H4 (cell line): ENCODE measurements at regions not wholly inside any gene's neighbourhood (a gene's known extent, or its start where the extent isn't known, plus 50 kb on each side); places are given as distances from the start of the nearest gene placed in this dataset.

ENCODE experiments used
- DNase-seq: peaks from one replicate; pipeline ENCODE4 v3.0.0-alpha.2; 2015; ENCODE audit warnings: low spot score

DNA sequence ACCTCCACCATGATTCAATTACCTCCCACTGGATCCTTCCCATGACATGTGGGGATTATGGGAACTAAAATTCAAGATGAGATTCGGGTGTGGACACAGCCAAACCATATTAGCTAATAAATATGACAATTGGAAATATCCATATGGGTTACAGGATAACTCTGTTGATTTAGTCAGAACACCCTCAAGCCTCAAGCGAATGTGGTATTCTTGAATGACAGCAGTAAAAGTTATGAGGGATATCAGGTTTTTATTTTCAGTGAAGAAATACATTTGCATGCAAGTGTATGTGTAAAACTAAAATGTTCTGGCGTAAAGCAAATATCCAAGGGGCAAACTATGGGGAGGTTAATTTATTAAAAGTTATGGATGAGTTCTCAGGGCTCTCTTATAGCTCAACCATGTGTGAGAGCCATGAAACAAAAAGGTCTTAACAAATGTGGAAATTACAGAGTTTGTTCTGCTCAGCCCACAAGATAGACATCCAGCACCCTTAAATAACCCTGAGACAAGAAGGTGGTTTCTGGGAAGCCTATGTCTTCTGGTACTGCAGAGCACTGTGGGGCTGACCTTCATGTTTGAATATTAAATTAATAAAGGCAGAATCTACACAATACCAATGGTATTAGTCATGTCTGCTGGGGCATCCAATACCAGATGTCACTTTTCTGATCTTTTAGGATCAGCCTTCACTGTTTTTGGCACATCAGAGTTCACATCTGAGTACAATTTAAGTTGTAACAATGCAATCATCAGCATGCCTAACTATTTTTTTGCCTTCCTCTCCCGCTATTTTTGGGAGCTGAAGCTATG is 370.5 kb upstream of the RSPO3 start:
- no peak for DNase-seq

DNA sequence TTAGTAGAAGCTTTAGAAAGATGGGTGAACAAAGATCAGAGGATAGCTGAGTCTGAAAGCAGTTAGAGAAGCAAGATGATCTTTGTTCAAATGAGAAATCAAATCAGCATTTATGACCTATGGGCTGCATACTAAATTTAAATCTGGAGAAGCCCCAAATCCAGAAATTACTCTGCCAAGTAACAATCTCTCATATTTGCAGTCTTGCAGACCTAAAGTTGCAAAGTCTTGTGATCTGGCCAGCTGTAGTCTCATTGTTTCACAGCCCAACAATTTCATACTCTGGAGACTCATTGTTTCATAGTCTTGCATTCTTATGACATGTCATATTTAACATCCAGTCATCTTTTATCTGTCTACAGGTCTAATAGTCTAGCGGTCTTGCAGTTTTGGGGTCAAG is 364.9 kb upstream of the RSPO3 start:
- DNase-seq = no peak

DNA sequence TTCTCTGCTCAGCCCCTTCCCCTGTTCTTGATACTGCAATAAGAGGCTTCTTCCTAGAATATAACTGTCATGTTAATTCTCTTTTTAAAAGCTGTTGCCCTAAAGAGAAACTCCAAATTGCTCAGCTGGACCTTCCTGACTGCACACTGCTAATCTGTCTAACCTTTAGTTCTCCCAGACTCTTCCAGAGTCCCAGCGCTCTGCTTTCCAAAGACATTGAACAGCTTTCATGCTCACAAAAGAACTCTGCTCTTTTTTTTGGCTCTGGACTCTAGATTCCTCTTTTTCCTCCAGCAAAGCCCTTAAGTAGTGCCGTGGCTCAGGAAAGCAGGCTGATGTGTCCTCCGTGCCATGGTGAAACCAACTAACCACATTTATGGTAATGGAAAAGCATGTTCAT is 356.6 kb upstream of the RSPO3 start:
- no peak for DNase-seq

DNA sequence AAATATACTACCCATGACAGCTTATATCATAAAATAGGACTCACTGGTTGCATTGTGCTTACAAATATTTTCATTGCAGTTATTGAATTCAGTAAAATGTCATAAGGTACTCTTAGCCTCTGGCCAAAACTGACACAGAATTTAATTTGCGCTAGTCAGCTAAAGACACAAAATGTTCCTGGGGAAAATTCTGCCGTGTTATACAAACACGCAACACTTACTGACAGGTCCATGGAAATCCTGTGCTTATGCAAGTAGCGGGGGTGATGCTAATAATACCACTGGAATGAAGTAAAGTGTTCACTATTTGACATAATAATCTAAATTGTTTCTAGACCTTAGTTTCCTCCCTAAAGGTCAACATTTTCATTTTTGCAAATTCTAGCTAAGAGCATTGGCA is 354.4 kb upstream of the RSPO3 start:
- DNase-seq = no peak

DNA sequence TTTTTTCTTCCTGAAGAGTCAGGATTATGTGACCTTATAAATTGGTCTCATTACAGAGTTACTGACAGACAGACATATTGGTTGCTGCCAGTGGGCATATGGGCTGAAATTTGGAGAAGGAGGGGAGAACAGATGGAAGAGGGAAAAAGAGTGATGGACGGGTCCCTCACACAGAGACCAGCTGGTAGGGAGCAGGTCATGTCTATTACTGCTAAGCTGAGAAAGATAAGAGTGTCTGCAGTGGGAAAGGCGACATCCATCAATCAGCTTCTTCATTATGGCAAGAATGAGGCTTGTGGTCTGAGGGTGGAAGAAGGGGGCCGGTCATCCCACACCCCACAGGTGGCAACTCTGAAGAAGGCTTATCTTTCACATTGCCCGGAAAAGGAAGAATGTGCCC is 353.8 kb upstream of the RSPO3 start:
- DNase-seq = no peak

DNA sequence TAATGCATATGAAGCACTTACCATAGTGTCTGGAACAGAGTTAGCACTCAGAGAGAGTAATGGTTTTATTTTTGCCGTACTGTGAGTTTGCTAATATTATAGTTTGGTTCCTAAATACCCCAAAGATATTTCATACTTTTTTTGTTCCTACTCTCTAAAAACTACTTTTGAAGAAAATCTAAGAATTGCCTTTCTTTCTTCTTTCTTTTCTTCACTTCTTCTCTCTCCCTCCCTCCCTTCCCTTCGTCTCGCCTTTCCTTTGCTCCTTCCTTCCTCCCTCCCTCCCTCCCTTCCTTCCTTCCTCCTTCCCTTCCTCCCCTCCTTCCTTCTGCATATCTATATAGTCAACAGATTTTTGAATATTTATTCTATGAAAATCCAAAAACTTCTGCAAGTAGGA is 351.7 kb upstream of the RSPO3 start:
- no peak for DNase-seq

DNA sequence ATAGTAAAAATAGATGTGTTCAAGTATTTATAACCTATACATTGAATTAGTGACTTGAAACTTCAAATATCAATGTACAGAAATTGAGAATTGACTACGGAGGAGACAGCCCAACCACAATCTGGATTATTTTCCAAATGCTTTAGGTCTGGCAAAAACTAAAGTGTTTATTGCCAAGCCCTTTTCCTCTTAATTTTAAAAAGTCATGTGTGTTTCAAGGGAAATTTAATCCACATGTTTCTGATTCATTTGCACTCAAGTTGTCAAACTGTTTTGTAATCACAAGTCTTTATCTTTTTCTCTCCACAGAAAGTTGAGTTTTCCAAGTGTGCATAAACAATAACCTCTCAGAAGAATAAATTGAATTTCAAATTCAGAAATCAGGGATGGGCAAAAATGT is 350.8 kb upstream of the RSPO3 start:
- DNase-seq = no peak

DNA sequence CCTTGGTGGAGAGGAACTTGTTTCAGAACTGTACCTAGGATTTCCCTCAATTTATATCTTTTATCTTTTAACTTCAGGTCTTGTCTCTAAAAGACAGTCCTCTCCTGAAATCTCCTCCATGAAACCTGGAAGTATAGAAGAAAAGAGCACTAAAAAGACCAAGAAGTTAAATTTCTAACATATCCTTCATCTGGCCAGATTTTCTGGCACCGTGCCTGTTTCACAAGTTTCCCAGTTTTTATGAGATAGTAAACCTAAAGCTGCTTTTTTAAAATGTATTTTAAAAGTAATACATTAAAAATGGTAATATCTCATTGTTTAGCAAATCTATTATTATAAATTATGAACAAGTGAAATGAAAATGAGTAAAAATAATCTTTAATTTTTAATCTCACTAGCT is 348.3 kb upstream of the RSPO3 start:
- DNase-seq = no peak

DNA sequence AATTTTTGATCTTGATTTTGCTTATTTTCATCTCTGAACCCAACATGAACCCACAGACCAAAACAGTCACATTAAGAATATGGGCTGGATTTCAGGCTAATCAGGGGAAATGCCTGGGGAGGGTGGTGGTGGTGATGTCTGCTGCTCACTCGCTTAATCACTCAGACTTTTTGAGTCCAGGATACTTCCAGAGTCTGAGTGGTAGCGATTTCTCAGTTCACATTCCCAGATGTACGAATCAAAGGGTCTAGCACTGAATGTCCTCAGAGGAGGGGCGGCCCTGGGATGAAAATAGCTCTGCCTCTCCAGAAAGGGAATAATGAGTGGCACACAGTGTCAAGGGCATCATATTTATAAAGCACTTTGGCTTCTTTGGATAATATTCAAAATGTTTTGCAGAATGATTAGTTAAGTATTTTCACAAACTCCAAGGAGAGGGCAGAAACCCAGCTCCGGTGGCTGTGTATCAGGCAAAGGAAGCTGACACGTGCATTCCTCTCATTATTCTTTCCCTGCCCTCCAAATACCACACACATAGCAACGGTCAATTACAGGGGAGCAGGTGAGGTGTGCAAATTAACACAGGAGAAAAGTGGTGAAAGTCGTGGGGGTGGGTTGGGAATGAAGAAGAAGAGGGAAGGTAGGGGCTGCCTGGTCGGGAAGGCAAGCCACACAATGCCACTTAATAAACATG is 345.2 kb upstream of the RSPO3 start:
- no peak for DNase-seq

DNA sequence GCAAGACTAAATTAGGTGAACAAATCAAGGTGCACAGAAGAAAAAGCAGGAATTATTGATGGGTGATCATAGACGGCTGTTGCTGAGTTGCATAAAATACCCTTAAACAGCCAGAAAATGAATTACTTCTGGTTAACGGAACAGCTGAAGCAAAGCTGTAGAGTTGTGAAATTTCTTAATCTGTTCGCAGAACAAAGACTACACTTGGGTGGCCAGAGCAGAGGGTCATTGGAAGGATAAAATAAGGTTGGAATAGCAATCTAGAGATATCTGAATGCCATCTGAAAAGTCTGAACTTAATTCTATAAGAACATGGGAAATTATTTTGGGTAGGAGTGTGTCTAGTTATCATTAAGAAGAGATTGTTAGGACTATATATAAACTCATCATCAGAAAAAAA is 339.1 kb upstream of the RSPO3 start:
- DNase-seq = no peak

DNA sequence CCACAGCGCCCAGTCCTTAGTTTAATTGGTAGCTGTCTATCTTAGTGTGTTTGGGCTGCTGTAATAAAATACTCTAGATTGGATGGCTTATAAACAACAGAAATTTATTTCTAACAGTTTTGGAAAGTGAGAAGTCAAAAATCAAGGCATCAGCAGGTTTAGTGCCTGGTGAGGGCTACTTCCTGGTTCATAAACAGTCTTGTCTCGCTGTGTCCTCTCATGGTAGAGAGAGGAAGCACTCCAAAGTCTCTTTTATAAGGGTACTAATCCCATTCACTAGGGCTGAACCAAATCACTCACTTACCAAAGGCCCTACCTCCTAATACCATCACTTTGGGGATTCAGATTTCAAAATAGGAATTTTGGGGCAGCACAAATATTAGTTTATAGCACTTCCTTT is 336.9 kb upstream of the RSPO3 start:
- no peak for DNase-seq

DNA sequence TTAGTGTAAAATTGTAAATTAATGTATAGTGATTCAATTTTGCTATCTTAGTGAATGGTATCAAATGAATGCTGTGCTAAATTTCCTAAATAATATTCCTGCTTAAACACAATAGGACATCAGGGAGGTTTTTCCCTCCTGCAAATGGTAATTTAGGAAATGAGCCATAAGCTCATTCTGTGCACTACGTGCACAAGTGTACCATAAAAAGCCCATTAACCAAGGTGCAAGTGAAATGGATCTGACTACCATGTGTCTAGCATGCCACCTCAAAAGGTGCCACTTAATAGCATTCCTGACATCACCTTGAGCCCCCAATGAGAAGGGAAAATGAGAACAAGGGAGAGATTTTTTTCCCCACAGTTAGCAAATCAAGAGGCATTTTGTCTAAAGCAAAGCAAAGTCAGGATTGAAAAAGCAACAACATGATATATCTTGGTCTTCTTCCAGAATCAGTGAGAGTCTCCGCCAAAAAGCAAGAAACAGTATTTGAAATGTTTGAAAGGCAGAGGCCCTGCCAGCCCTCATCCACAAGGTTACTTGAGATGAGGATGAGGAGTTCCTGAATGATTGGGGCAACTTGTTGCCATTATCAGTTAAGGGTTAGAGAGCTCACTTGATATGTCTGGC is 334.2 kb upstream of the RSPO3 start:
- no peak for DNase-seq

DNA sequence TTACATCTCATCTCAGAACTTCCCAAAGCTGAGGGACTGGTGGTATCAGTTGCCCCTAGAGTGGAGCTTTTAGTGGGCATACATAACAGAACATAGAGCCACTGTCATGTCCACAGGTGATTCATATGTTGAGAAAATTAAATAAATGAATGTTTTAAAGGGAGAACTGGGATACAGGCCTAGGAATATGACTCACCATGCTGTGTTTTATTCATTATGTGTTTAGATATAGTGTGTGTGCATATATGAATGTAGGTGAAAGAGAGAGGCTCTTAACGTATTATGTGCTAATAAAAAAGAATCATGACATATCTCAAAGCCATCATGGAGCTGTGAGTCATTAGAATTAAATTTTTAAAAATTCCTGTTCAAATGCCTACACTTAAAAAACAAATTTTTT is 332.2 kb upstream of the RSPO3 start:
- DNase-seq = no peak

DNA sequence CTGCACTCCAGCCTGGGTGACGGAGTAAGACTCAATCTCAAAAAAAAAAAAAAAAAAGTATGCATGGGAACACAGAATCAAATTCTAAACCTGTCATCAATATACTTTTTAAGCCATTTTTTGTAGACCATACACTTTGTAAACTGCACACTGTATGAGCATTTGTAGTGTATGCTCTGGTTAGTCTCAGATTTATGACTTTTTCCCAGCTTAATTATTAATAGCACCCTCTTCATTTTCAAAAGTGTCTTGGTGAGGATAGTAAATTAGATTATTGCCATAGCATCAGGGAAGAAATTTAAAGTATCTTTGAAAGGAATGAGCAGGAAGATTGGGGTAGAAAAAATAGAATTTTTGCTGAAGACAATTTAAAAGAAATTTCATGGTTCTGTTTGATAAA is 330.8 kb upstream of the RSPO3 start:
- DNase-seq = no peak

DNA sequence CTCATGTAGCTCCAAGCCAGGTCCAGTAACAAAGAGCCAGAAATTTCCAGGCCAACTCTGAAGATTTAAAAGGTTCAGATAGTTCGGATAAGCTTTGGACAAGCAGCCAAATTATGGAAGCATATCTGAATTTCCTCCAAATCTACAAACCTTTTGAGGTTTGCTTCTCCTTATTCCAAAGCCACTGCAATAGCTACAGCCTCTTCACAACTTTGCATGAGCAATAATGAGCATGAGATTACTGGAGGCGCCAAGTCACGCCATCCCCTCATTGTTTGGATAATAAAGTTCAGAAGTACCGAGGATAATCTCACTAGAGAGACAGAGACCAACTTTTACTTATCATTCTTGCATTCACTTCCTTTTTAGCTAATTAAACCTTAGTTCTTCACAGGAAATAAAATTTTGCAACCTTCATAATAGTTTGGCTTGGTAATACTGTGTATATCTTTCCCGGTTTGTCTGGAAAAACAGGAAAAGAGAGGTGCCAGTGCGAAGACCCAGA is 329.6 kb upstream of the RSPO3 start:
- no peak for DNase-seq

DNA sequence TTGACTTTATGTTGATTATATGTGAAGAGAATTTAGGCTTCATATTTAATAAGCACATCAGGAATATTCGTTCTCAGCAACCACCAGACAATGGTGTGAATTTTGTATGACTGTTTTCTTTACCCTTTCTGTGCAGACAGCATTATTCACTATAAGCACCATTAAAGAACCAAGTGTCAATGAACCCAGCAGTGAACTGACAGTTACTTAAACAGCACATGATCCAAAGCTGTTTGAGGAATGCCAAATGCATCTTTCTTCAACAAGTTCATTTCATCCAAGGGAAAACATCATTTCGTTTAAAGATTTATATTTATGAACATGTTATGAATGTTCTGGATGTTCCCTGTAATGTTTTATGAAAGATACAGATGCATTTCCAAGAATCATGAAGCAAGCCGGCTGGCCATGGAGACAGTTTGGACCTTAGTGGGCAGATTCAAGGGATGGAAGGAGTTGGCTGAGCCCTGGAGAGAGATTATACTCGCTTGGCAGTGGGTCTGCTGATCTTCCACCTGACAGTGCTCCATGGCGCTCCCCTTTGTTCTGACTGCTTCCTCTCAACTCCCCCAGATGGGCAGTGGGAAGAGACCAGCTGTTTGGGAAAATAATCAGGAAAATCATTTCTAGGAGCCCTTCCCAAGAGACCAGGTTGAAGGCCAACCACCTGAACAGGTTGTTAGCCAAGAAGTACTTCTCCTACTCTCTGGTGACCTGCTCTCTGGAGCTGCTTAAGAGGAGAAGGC is 326.0 kb upstream of the RSPO3 start:
- DNase-seq = no peak

DNA sequence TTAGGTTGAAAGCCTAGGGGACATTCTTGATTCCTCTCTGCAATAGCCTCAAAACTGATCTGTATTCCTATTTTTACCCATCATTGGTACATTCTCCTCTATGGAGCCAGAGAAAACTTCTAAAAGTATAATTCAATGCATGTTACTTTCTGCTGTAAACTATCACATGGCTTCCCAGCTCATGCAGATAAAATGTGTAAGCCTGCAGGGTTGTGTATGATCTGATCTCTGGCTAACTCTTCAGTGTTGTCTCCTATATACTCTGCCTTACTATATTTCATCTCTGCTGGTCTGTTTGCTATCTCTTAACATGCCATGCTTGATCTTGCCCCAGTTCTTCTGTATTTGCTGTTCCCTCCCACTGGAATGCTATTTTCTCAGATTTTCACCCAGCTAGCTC is 323.3 kb upstream of the RSPO3 start:
- no peak for DNase-seq

DNA sequence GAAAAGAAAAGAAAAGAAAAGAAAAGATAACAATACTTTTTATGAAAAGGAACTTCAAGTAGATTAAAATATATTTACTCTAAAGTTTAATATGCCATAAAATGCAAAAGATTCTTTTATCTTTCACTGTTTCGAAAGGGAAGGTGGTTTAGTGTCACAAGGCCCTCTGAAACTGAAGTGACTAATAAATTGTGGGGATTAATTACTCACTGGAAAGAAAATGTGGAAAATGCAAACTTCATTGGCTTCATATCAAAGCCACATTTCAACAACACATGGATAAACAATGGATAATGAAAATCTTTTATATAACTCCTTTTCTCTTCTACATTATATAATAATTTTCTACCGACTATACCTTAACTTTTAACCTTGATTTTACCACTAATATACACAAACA is 320.5 kb upstream of the RSPO3 start:
- DNase-seq = no peak

DNA sequence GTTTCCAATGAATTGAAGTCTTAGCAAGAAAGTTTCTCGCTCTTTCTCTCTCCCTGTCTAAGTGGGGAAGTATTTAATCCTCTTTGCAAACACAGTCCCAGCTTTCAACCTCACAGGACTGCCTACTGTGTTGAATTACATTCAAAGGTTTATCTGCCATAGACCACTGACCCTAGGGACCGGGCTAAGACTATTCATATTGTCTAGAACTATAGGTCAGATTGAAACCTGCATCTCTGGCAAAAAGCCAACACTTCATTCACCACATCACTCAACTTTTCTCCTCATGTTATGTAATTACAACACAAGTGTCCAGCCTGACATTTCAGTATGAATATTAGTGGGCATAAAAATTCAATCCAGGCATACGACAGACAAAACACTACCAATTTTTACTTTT is 314.7 kb upstream of the RSPO3 start:
- no peak for DNase-seq

DNA sequence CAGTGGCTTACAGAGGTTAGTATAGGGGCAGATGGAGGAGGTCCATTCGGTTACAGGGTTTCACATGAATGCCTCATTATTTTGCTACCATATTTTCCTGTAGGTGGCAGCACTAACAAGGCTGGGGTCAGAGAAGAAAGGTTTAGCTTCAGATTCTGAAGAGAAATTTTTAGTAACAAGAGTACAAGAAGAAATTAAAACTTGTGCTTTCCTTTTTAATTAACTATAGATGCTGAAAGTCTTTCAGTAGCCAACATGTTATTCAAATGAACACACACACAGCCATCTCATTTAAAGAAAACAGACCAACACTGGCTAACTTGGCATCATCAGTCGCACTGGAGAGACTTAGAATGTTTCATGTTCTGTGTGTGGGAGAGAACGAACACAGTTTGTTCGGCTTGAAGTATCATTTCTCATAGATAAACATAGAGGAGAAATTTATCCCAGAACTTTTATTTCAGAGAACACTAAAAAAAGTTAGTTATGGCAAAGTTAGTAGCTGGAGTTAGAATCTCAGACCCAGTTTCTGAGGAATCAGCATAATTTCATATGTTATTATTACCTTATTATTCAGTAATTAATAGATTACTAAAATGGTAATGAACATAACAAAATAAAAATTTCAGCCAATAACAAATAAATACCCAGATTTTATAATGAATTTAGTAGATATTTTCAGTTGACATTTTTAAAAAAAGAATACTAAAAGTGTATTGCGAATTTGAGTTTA is 314.0 kb upstream of the RSPO3 start:
- peak; percentile 16 for DNase-seq

DNA sequence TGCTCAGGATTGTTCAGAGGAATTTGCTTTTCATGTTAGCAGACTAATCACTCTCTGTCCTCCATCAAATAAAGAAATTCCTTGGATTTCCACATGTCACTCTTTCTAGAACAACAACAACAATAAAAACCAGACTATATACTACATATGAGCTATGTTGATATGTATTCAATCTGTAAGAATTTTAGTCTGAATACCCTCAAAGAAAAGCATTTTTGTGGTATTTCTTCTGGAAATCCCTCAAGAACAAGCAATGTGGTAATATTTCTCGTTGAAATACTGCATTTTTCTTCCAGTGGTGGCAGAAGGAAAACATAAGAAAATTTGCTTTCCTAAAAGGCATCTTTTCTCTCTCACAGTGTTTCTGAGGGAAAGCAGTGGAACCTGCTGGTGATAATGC is 312.6 kb upstream of the RSPO3 start:
- DNase-seq = no peak

DNA sequence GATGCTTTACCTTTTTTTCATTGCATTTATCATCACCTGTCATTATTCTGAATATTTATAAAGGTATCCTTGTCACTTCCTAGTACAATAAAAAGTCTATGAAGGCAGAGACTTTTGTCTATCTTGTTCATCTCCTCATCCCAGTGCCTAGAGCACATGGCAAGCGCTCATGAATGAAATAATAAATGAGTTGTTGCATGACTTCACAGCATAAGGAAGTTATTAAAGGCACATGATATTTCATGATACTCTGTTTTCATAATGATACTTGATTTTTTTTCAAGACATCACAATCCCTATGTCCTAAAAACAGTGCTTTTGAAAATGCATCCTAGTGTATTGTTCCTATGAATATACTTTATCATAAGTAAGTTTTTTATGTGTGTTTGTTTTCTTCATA is 310.6 kb upstream of the RSPO3 start:
- DNase-seq = no peak
